H9 (cell line): ENCODE measurements at regions not wholly inside any gene's neighbourhood (a gene's known extent, or its start where the extent isn't known, plus 50 kb on each side); places are given as distances from the start of the nearest gene placed in this dataset.

Source experiments
- DNase-seq: peaks from one replicate; pipeline ENCODE4 v3.0.0-alpha.2; 2017
- H2AFZ ChIP-seq: one replicate; pipeline ENCODE4 v1.6.1; 2013; ENCODE audit warnings: mild to moderate bottlenecking, low read length, control low read depth, moderate library complexity
- H2AK5ac ChIP-seq: 2 replicates; pipeline ENCODE4 v1.6.1; 2013; ENCODE audit warnings: low read length, control low read depth, mixed read lengths; ENCODE audit not compliant: insufficient read length
- H2BK120ac ChIP-seq: one replicate; pipeline ENCODE4 v1.6.1; 2013; ENCODE audit warnings: low read depth, mild to moderate bottlenecking, low read length, control low read depth, inconsistent platforms; ENCODE audit not compliant: poor library complexity, severe bottlenecking
- H2BK12ac ChIP-seq: 2 replicates; pipeline ENCODE4 v1.6.1; 2013; ENCODE audit warnings: low read length, control low read depth, mixed read lengths, low read depth; ENCODE audit not compliant: insufficient read length
- H2BK15ac ChIP-seq: 2 replicates; pipeline ENCODE4 v1.6.1; 2013; ENCODE audit warnings: low read depth, low read length, control low read depth
- H2BK20ac ChIP-seq: one replicate; pipeline ENCODE4 v1.6.1; 2013; ENCODE audit warnings: low read depth, mild to moderate bottlenecking, low read length, control low read depth, inconsistent platforms; ENCODE audit not compliant: poor library complexity, severe bottlenecking
- H2BK5ac ChIP-seq: 2 replicates; pipeline ENCODE4 v1.6.1; 2013; ENCODE audit warnings: low read length, control low read depth, mixed read lengths; ENCODE audit not compliant: insufficient read length
- H3K14ac ChIP-seq: 2 replicates; pipeline ENCODE4 v1.6.1; 2013; ENCODE audit warnings: low read length, control low read depth; ENCODE audit not compliant: insufficient read depth
- H3K18ac ChIP-seq: 2 replicates; pipeline ENCODE4 v1.6.1; 2013; ENCODE audit warnings: low read depth, mild to moderate bottlenecking, mixed read lengths, low read length, control low read depth; ENCODE audit not compliant: insufficient read length
- H3K23ac ChIP-seq: 2 replicates; pipeline ENCODE4 v1.6.1; 2013; ENCODE audit warnings: low read length, control low read depth, mixed read lengths, low read depth; ENCODE audit not compliant: insufficient read length
- H3K23me2 ChIP-seq: 2 replicates; pipeline ENCODE4 v1.6.1; 2013; ENCODE audit warnings: low read depth, mild to moderate bottlenecking, mixed read lengths, low read length, control low read depth; ENCODE audit not compliant: insufficient read length, poor library complexity, severe bottlenecking
- H3K27ac ChIP-seq: 2 replicates; pipeline ENCODE4 v1.5.1; 2013; ENCODE audit warnings: low read length, control low read depth, mixed read lengths, low read depth; ENCODE audit not compliant: insufficient read length
- H3K27me3 ChIP-seq: 2 replicates; pipeline ENCODE4 v1.6.1; 2013; ENCODE audit warnings: low read length, control low read depth, inconsistent platforms; ENCODE audit not compliant: insufficient read depth
- H3K4ac ChIP-seq: 2 replicates; pipeline ENCODE4 v1.6.1; 2013; ENCODE audit warnings: low read depth, mild to moderate bottlenecking, control low read depth, inconsistent platforms, low read length, moderate library complexity
- H3K4me1 ChIP-seq: 2 replicates; pipeline ENCODE4 v1.6.1; 2013; ENCODE audit warnings: low read length, control low read depth, inconsistent platforms; ENCODE audit not compliant: insufficient read depth
- H3K4me2 ChIP-seq: 2 replicates; pipeline ENCODE4 v1.6.1; 2013; ENCODE audit warnings: low read length, control low read depth, mixed read lengths; ENCODE audit not compliant: insufficient read length, insufficient read depth
- H3K56ac ChIP-seq: 2 replicates; pipeline ENCODE4 v1.6.1; 2013; ENCODE audit warnings: low read depth, mild to moderate bottlenecking, mixed read lengths, low read length, control low read depth; ENCODE audit not compliant: insufficient read length
- H3K79me1 ChIP-seq: 2 replicates; pipeline ENCODE4 v1.6.1; 2013; ENCODE audit warnings: low read depth, mild to moderate bottlenecking, moderate library complexity, low read length, control low read depth, inconsistent platforms; ENCODE audit not compliant: insufficient read depth, poor library complexity, severe bottlenecking
- H3K79me2 ChIP-seq: 2 replicates; pipeline ENCODE4 v1.6.1; 2013; ENCODE audit warnings: low read length, control low read depth, inconsistent platforms; ENCODE audit not compliant: insufficient read depth
- H3K9ac ChIP-seq: 2 replicates; pipeline ENCODE4 v1.6.1; 2013; ENCODE audit warnings: low read length, control low read depth, mixed read lengths; ENCODE audit not compliant: insufficient read length; ENCODE audit errors: extremely low read depth
- H3K9me3 ChIP-seq: one replicate; pipeline ENCODE4 v1.6.1; 2013; ENCODE audit warnings: low read depth, low read length, inconsistent platforms; ENCODE audit not compliant: control insufficient read depth
- H3T11ph ChIP-seq: one replicate; pipeline ENCODE4 v1.6.1; 2013; ENCODE audit warnings: mild to moderate bottlenecking, low read length, control low read depth, inconsistent platforms
- H4K20me1 ChIP-seq: one replicate; pipeline ENCODE4 v1.6.1; 2013; ENCODE audit not compliant: control insufficient read depth, insufficient read length, insufficient read depth
- H4K5ac ChIP-seq: 2 replicates; pipeline ENCODE4 v1.6.1; 2013; ENCODE audit warnings: low read depth, mild to moderate bottlenecking, mixed read lengths, low read length, control low read depth; ENCODE audit not compliant: insufficient read length
- H4K8ac ChIP-seq: replicated peaks from 2 replicates; pipeline ENCODE4 v1.6.1; 2013; ENCODE audit warnings: low read length, control low read depth, mixed read lengths, low read depth; ENCODE audit not compliant: insufficient read length
- H4K91ac ChIP-seq: 2 replicates; pipeline ENCODE4 v1.6.1; 2013; ENCODE audit warnings: low read depth, mild to moderate bottlenecking, moderate library complexity, mixed read lengths, low read length, control low read depth; ENCODE audit not compliant: insufficient read length
- H3K27ac Mint-ChIP-seq, 3 experiments: 2 replicates in 2 of 3; 3 replicates in 1 of 3; pipeline ENCODE4 v1.8.0; 2020 to 2021; ENCODE audit warnings: mixed read lengths in 3 of 3, mild to moderate bottlenecking in 1 of 3, moderate library complexity in 1 of 3
- H3K27me3 Mint-ChIP-seq: 2 replicates; pipeline ENCODE4 v1.8.0; 2021; ENCODE audit warnings: low read depth, mild to moderate bottlenecking, moderate library complexity, mixed read lengths
- H3K36me3 Mint-ChIP-seq, 3 experiments: 2 replicates in 2 of 3; 3 replicates in 1 of 3; pipeline ENCODE4 v1.8.0; 2020 to 2021; ENCODE audit warnings: low read depth in 3 of 3, mixed read lengths in 3 of 3; ENCODE audit not compliant: insufficient read depth in 1 of 3
- H3K4me1 Mint-ChIP-seq, 2 experiments: 2 replicates each; pipeline ENCODE4 v1.8.0; 2020; ENCODE audit warnings: mixed read lengths in 2 of 2
- H3K4me3 Mint-ChIP-seq, 2 experiments: 2 replicates in 1 of 2; 3 replicates in 1 of 2; pipeline ENCODE4 v1.8.0; 2020 to 2021; ENCODE audit warnings: mild to moderate bottlenecking in 2 of 2, mixed read lengths in 2 of 2, moderate library complexity in 1 of 2
- H3K9me3 Mint-ChIP-seq, 2 experiments: 2 replicates in 1 of 2; 3 replicates in 1 of 2; pipeline ENCODE4 v1.8.0; 2020; ENCODE audit warnings: mild to moderate bottlenecking in 2 of 2, mixed read lengths in 2 of 2, moderate library complexity in 1 of 2
- WGBS: extraction: QIAGEN DNeasy Blood & Tissue Kit; methylation state at CpG from one replicate; pipeline ENCODE4 v1.1.7; 2013; ENCODE audit warnings: missing lambda C conversion rate, low lambda C conversion rate, mixed read lengths; ENCODE audit not compliant: insufficient read length; ENCODE audit errors: extremely low coverage; 5-methylcytosine and 5-hydroxymethylcytosine counted together
- TF ChIP-seq, protein P1 (sequence below): fragments of 200-600 bp; sonication (generic); conservative IDR thresholded peaks from 3 replicates; pipeline ENCODE4 v1.8.0; 2021; ENCODE audit warnings: antibody characterized with exemption, mild to moderate bottlenecking

- no peak overlapping the region for H3K18ac ChIP-seq
- H4K91ac ChIP-seq = no peak overlapping the region
- H3K23me2 ChIP-seq = no peaks in the 10 kb centered on the region
- H2BK15ac ChIP-seq = no peak overlapping the region
- no peaks in the 10 kb centered on the region for H3K79me2 ChIP-seq
- H4K20me1 ChIP-seq = no peaks in the 10 kb centered on the region
- DNase-seq = no peak
- Mint-ChIP-seq H3K27ac (no peak overlapping the region), H3K4me3 (no peak overlapping the region), H3K9me3 (peaks cover 11 to 35% of the 10 kb centered on the region in 2 experiments), H3K36me3 (peaks cover 13 to 48% (median 36%) of the 10 kb centered on the region in 3 experiments), H3K4me1 (no peaks in the 10 kb centered on the region; a peak in 1 of 4 replicates), H3K27me3 (no peaks in the 10 kb centered on the region)
- no CpG with 5 or more reads among the region's 1 CpG for WGBS
- H4K8ac ChIP-seq = no peak overlapping the region
- no peak overlapping the region for H3K23ac ChIP-seq
- no peak overlapping the region for H2AFZ ChIP-seq
- no peak overlapping the region for H4K5ac ChIP-seq
- H3K9ac ChIP-seq = no peak overlapping the region
- no peak overlapping the region for H2BK12ac ChIP-seq
- no peaks in the 10 kb centered on the region for H3K79me1 ChIP-seq
- H3T11ph ChIP-seq = no peak overlapping the region
- H3K56ac ChIP-seq = no peak overlapping the region
- no peak overlapping the region for H3K4ac ChIP-seq
- no peak overlapping the region for H2BK20ac ChIP-seq
- H3K4me2 ChIP-seq = no peak overlapping the region
- no peak overlapping the region for H2BK120ac ChIP-seq
- no peaks in the 10 kb centered on the region for H3K4me1 ChIP-seq
- H3K27me3 ChIP-seq = no peaks in the 10 kb centered on the region
- H2AK5ac ChIP-seq = no peak overlapping the region
- no peak overlapping the region for H3K14ac ChIP-seq
- H3K9me3 ChIP-seq = peaks cover 6% of the 10 kb centered on the region
- TF ChIP-seq, protein P1, sequence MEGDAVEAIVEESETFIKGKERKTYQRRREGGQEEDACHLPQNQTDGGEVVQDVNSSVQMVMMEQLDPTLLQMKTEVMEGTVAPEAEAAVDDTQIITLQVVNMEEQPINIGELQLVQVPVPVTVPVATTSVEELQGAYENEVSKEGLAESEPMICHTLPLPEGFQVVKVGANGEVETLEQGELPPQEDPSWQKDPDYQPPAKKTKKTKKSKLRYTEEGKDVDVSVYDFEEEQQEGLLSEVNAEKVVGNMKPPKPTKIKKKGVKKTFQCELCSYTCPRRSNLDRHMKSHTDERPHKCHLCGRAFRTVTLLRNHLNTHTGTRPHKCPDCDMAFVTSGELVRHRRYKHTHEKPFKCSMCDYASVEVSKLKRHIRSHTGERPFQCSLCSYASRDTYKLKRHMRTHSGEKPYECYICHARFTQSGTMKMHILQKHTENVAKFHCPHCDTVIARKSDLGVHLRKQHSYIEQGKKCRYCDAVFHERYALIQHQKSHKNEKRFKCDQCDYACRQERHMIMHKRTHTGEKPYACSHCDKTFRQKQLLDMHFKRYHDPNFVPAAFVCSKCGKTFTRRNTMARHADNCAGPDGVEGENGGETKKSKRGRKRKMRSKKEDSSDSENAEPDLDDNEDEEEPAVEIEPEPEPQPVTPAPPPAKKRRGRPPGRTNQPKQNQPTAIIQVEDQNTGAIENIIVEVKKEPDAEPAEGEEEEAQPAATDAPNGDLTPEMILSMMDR = no peak
- H3K27ac ChIP-seq = no peak overlapping the region
- no peak overlapping the region for H2BK5ac ChIP-seq
These were observed 105.5 kb upstream of the ACKR3 start for GRCh38 chr2:236464140-236464539.
